ENCODE measurements at regions not wholly inside any gene's neighbourhood (a gene's known extent, or its start where the extent isn't known, plus 50 kb on each side); places are given as distances from the start of the nearest gene placed in this dataset.

DNA sequence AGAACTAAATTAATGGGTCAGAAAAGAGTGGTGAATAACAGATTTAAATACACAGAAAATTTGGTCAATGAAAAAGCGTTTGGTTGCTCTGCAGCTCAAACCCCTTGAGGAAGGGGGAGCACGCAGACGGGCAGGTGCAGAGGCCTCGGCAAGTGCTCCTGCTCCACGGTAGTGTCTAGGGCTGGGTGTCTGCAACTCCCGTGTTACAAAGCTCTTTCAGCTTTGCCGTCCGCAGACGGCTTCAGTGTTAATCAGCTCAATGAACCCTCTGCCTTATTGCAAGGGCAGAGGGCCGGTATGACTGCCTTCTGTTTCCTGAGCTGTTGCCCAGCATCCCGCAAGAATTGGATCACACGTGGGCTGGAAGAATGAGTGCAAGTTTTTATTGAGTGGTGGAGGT lies 125.7 kb upstream of the TRHDE start:
- H3K9me3 Mint-ChIP-seq = no peaks in the 10 kb centered on the region
- Histone ChIP-seq H3K27ac (ENCODE audit: low read depth, low read length) (no peak overlapping the region), H3K27me3 (ENCODE audit: control insufficient read depth, insufficient read depth, low read length, poor library complexity, severe bottlenecking) (no peaks in the 10 kb centered on the region), H3K36me3 (ENCODE audit: control insufficient read depth, insufficient read depth, low read length) (no peaks in the 10 kb centered on the region), H3K4me3 (ENCODE audit: low read length) (no peak overlapping the region), H3K4me1 (ENCODE audit: control insufficient read depth, insufficient read depth, low read length) (no peaks in the 10 kb centered on the region), H3K9ac (ENCODE audit: extremely low read depth, low read length, poor library complexity, severe bottlenecking) (no peak overlapping the region), H3K9me3 (ENCODE audit: control insufficient read depth, low read length) (no peaks in the 10 kb centered on the region)
- no peaks in the 10 kb centered on the region for H3K27me3 Mint-ChIP-seq (ENCODE audit: insufficient read depth)
- no peaks in the 10 kb centered on the region for H3K4me1 Mint-ChIP-seq
- DNase-seq = no peak
- H3K27ac Mint-ChIP-seq = no peak overlapping the region
- H3K36me3 Mint-ChIP-seq (ENCODE audit: low read depth) = no peaks in the 10 kb centered on the region
- WGBS, 2 experiments (ENCODE audit: insufficient coverage in 1 of 2, insufficient read length in 1 of 2) = 91 to 92% methylated on average over 10 to 12 of the region's 12 CpGs
- TF ChIP-seq CTCF (conservative IDR thresholded peaks at IDR 0.05) = no peak
- no peak overlapping the region for H3K4me3 Mint-ChIP-seq

DNA sequence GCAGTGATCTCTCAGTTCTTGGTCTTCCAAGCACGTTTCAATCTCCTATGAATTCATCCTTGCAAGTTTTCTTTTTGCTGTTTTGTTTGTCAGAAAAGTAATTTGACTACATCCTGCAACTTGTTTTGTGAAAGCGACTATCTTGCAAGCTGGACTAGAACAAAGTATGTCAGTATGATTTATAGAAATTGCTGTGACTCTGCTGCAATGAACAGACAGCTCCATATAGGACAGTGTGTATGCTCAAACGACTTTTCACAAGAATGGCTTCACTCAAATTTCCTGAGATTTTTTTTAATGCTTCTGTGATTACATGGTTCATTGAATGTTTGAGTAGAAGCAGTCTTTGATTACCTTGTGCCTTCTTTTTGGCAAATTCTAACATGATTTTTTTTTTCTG lies 123.5 kb upstream of the TRHDE start:
- H3K4me1 Mint-ChIP-seq = no peaks in the 10 kb centered on the region
- H3K9me3 Mint-ChIP-seq = no peaks in the 10 kb centered on the region

GRCh38 chr12:72162875-72163274 lies 109.3 kb upstream of the TRHDE start:
- H3K9me3 ChIP-seq (ENCODE audit: control insufficient read depth, low read length) = no peaks in the 10 kb centered on the region
- H3K4me1 ChIP-seq (ENCODE audit: control insufficient read depth, insufficient read depth, low read length) = no peaks in the 10 kb centered on the region
- no peak for DNase-seq
- H3K4me1 Mint-ChIP-seq = no peaks in the 10 kb centered on the region
- no peaks in the 10 kb centered on the region for H3K27me3 Mint-ChIP-seq (ENCODE audit: insufficient read depth)
- no peaks in the 10 kb centered on the region for H3K27me3 ChIP-seq (ENCODE audit: control insufficient read depth, insufficient read depth, low read length, poor library complexity, severe bottlenecking)
- H3K4me3 ChIP-seq (ENCODE audit: low read length) = no peak overlapping the region
- H3K27ac Mint-ChIP-seq = no peak overlapping the region
- H3K9ac ChIP-seq (ENCODE audit: extremely low read depth, low read length, poor library complexity, severe bottlenecking) = no peak overlapping the region
- H3K36me3 Mint-ChIP-seq (ENCODE audit: low read depth) = no peaks in the 10 kb centered on the region
- H3K4me3 Mint-ChIP-seq = no peak overlapping the region
- no peak for TF ChIP-seq CTCF (conservative IDR thresholded peaks at IDR 0.05)
- H3K27ac ChIP-seq (ENCODE audit: low read depth, low read length) = no peak overlapping the region
- 85 to 89% methylated on average over 2 of the region's 2 CpGs for WGBS, 2 experiments (ENCODE audit: insufficient coverage in 1 of 2, insufficient read length in 1 of 2)
- H3K9me3 Mint-ChIP-seq = no peaks in the 10 kb centered on the region
- no peaks in the 10 kb centered on the region for H3K36me3 ChIP-seq (ENCODE audit: control insufficient read depth, insufficient read depth, low read length)

More for the DNA sequence above, 123.5 kb upstream of the TRHDE start:
- H3K4me3 ChIP-seq (ENCODE audit: low read length) = no peak overlapping the region
- H3K27me3 ChIP-seq (ENCODE audit: control insufficient read depth, insufficient read depth, low read length, poor library complexity, severe bottlenecking) = no peaks in the 10 kb centered on the region
- WGBS, 2 experiments (ENCODE audit: insufficient coverage in 1 of 2, insufficient read length in 1 of 2) = 77 to 85% methylated on average over 3 of the region's 3 CpGs
- H3K36me3 ChIP-seq (ENCODE audit: control insufficient read depth, insufficient read depth, low read length) = no peaks in the 10 kb centered on the region
- no peak for DNase-seq
- TF ChIP-seq CTCF (conservative IDR thresholded peaks at IDR 0.05) = no peak
- H3K27ac ChIP-seq (ENCODE audit: low read depth, low read length) = no peak overlapping the region
- Mint-ChIP-seq H3K4me3 (no peak overlapping the region), H3K27me3 (ENCODE audit: insufficient read depth) (no peaks in the 10 kb centered on the region), H3K27ac (no peak overlapping the region), H3K36me3 (ENCODE audit: low read depth) (no peaks in the 10 kb centered on the region)
- H3K4me1 ChIP-seq (ENCODE audit: control insufficient read depth, insufficient read depth, low read length) = no peaks in the 10 kb centered on the region
- no peaks in the 10 kb centered on the region for H3K9me3 ChIP-seq (ENCODE audit: control insufficient read depth, low read length)
- H3K9ac ChIP-seq (ENCODE audit: extremely low read depth, low read length, poor library complexity, severe bottlenecking) = no peak overlapping the region
